Smooth muscle cell (in vitro differentiated cells): ENCODE measurements at regions not wholly inside any gene's neighbourhood (a gene's known extent, or its start where the extent isn't known, plus 50 kb on each side); places are given as distances from the start of the nearest gene placed in this dataset.

Experiments used
- DNase-seq: peaks from one replicate; lab custom pipeline; 2025; ENCODE audit not compliant: unreplicated experiment; lab: John Stamatoyannopoulos, UW
- H2AFZ ChIP-seq: fragments of 200-600 bp; sonication (generic); 2 replicates; pipeline ENCODE4 v1.6.0; 2016; ENCODE audit warnings: antibody characterized with exemption, low read depth, mild to moderate bottlenecking
- H3F3A ChIP-seq: fragments of 200-600 bp; sonication (generic); 2 replicates; pipeline ENCODE4 v1.6.0; 2017; ENCODE audit warnings: antibody characterized with exemption, low read depth
- H3K27ac ChIP-seq: fragments of 200-600 bp; sonication (generic); 2 replicates; pipeline ENCODE4 v1.5.1; 2016; ENCODE audit warnings: low read depth, mild to moderate bottlenecking
- H3K27me3 ChIP-seq: fragments of 200-600 bp; sonication (generic); 2 replicates; pipeline ENCODE4 v1.6.1; 2016; ENCODE audit warnings: low read depth, mild to moderate bottlenecking
- H3K36me3 ChIP-seq: fragments of 200-600 bp; sonication (generic); 2 replicates; pipeline ENCODE4 v1.5.1; 2016; ENCODE audit warnings: low read depth
- H3K4me1 ChIP-seq: fragments of 200-600 bp; sonication (generic); 2 replicates; pipeline ENCODE4 v1.5.1; 2016; ENCODE audit warnings: low read depth
- H3K4me2 ChIP-seq: fragments of 200-600 bp; sonication (generic); 2 replicates; pipeline ENCODE4 v1.6.0; 2016; ENCODE audit warnings: mild to moderate bottlenecking
- H3K4me3 ChIP-seq: fragments of 200-600 bp; sonication (generic); 2 replicates; pipeline ENCODE4 v1.5.1; 2016; ENCODE audit warnings: mild to moderate bottlenecking
- H3K79me2 ChIP-seq: fragments of 200-600 bp; sonication (generic); 2 replicates; pipeline ENCODE4 v1.6.0; 2016; ENCODE audit warnings: low read depth, mild to moderate bottlenecking
- H3K9ac ChIP-seq: fragments of 200-600 bp; sonication (generic); 2 replicates; pipeline ENCODE4 v1.6.0; 2016; ENCODE audit warnings: low read depth
- H3K9me3 ChIP-seq: fragments of 200-600 bp; sonication (generic); replicated peaks from 2 replicates; pipeline ENCODE4 v1.5.1; 2016; ENCODE audit warnings: low read depth
- H4K20me1 ChIP-seq: fragments of 200-600 bp; sonication (generic); 2 replicates; pipeline ENCODE4 v1.6.0; 2016; ENCODE audit warnings: low read depth
- WGBS: methylation state at CpG from one replicate; pipeline ENCODE4 v1.1.7; 2016; ENCODE audit warnings: low lambda C conversion rate; 5-methylcytosine and 5-hydroxymethylcytosine counted together
- TF ChIP-seq, protein P1 (sequence below): fragments of 200-600 bp; sonication (generic); IDR thresholded peaks from 2 replicates; pipeline ENCODE4 v1.5.1; 2017; ENCODE audit warnings: borderline replicate concordance, mild to moderate bottlenecking, antibody characterized with exemption; ENCODE audit not compliant: insufficient read depth, poor library complexity, severe bottlenecking

DNA sequence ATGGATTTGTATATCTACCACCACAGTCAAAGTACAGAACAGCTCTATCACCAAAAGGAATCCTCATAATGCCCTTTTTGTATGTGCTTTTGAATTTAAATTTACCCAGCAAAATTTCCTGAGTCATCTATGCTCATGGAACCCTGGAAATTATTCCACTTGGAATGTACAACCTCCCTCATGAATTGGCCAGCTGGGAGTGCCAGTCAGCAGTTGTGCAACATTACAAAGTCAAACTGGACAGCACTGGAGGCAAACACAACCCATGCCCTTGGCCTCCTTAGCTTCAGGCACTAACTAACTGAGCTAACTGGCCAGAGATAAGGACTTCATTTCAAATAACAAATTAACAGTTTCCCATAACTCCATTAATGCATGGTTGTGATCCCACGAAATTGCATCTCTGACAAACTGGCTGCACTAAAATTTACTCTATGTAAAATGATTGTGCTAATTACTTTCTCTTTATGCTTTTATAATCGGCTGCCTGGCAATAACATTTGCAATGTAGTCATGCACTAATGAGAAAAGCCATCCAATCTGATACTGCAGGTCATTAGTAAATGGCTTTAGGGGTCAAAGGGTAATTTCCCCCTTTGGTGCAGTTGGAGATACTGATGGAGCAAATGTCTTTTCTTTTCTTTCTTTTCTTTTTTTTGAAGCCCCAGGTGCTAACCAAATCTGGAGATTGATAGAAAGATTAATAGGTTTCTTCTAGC lies 270.5 kb downstream of the ACTR3 start:
- WGBS = 71% methylated on average over 2 of the region's 2 CpGs
- Histone ChIP-seq H3K4me2 (no peak overlapping the region), H3K27ac (no peak overlapping the region), H4K20me1 (no peaks in the 10 kb centered on the region), H3K9me3 (no peaks in the 10 kb centered on the region), H3K36me3 (no peaks in the 10 kb centered on the region), H3K4me1 (no peaks in the 10 kb centered on the region), H3K9ac (no peak overlapping the region), H3K79me2 (no peaks in the 10 kb centered on the region), H3F3A (no peaks in the 10 kb centered on the region), H3K4me3 (no peak overlapping the region), H3K27me3 (no peaks in the 10 kb centered on the region), H2AFZ (no peak overlapping the region)
- TF ChIP-seq, protein P1, sequence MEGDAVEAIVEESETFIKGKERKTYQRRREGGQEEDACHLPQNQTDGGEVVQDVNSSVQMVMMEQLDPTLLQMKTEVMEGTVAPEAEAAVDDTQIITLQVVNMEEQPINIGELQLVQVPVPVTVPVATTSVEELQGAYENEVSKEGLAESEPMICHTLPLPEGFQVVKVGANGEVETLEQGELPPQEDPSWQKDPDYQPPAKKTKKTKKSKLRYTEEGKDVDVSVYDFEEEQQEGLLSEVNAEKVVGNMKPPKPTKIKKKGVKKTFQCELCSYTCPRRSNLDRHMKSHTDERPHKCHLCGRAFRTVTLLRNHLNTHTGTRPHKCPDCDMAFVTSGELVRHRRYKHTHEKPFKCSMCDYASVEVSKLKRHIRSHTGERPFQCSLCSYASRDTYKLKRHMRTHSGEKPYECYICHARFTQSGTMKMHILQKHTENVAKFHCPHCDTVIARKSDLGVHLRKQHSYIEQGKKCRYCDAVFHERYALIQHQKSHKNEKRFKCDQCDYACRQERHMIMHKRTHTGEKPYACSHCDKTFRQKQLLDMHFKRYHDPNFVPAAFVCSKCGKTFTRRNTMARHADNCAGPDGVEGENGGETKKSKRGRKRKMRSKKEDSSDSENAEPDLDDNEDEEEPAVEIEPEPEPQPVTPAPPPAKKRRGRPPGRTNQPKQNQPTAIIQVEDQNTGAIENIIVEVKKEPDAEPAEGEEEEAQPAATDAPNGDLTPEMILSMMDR = no peak
- no peak for DNase-seq

DNA sequence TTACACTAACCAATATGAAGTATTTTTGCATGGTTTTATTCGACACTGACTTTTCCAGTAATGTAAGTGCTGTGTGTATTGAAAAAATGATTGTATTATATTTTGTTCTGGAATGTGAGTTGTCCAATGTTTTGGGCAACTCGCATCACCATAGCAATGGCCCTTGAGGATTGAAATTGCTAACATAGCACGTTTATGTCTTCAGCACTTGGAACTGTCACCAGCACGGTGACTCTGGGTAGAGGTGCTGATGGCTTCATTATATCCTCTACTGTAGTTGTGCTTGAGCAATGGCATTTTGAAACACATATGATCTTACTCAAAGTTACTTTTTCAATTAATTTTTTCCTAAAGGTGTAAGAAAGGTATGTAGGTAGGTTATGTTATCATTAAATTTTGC lies 271.5 kb downstream of the ACTR3 start:
- TF ChIP-seq, protein P1 = no peak
- no peaks in the 10 kb centered on the region for H3K36me3 ChIP-seq
- no peak for DNase-seq
- H3F3A ChIP-seq = no peaks in the 10 kb centered on the region
- no peak overlapping the region for H3K4me3 ChIP-seq
- H3K79me2 ChIP-seq = no peaks in the 10 kb centered on the region
- no peaks in the 10 kb centered on the region for H4K20me1 ChIP-seq
- no peak overlapping the region for H2AFZ ChIP-seq
- no peak overlapping the region for H3K9ac ChIP-seq
- no peaks in the 10 kb centered on the region for H3K9me3 ChIP-seq
- no peaks in the 10 kb centered on the region for H3K4me1 ChIP-seq
- no peak overlapping the region for H3K27ac ChIP-seq
- WGBS = 83% methylated on average over 4 of the region's 4 CpGs
- H3K27me3 ChIP-seq = no peaks in the 10 kb centered on the region
- H3K4me2 ChIP-seq = no peak overlapping the region

DNA sequence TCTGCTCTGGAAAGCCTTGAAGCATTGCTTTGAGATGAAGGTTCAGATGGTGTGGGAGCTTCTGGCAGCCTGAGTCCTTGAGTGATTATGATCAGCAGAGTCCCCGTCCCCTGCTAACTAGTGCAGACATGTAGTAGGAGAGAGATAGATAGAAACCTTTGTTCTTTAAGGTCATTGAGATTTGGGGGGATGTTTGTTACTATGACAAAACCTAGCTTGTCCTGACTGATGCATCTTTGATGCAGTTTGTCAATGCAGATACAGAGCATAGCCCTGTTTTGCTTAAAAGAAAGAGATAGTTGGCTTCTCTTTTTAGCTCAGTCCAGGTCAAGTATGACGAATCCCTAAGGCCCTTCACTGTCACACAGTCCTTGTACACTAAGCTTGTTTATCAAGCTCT lies 274.6 kb upstream of the DPP10 start:
- Histone ChIP-seq H3K4me1 (no peaks in the 10 kb centered on the region), H3F3A (no peaks in the 10 kb centered on the region), H2AFZ (no peak overlapping the region), H3K36me3 (no peaks in the 10 kb centered on the region), H4K20me1 (no peaks in the 10 kb centered on the region), H3K9ac (no peak overlapping the region), H3K9me3 (no peaks in the 10 kb centered on the region), H3K4me2 (no peak overlapping the region), H3K27me3 (no peaks in the 10 kb centered on the region), H3K79me2 (no peaks in the 10 kb centered on the region), H3K27ac (no peak overlapping the region), H3K4me3 (no peak overlapping the region)
- TF ChIP-seq, protein P1 = no peak
- DNase-seq = no peak
- 82% methylated on average over 2 of the region's 2 CpGs for WGBS

DNA sequence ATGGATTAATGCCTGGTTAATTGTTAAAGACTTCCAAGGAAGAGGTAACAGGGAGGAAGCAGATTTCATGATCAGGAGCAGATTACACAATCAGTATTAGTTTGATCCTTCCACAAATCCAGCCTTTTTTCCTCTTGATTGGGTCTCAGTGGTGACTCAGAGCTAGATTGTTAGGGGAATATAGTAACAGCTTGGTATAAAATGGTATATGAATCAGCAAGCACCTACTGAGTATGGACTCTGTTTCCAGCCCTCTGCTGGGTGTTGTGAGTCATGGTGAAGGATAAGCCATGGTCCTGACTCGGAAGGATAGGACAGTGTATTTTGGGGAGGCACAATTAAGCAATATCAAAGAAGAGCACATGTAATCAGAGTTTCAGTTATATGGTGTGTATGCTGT lies 272.4 kb upstream of the DPP10 start:
- Histone ChIP-seq H3F3A (no peaks in the 10 kb centered on the region), H3K4me3 (no peak overlapping the region), H3K9ac (no peak overlapping the region), H3K27ac (no peak overlapping the region), H3K36me3 (no peaks in the 10 kb centered on the region), H4K20me1 (no peaks in the 10 kb centered on the region), H3K9me3 (no peaks in the 10 kb centered on the region), H3K4me1 (no peaks in the 10 kb centered on the region), H3K79me2 (no peaks in the 10 kb centered on the region), H2AFZ (no peak overlapping the region), H3K4me2 (no peak overlapping the region), H3K27me3 (no peaks in the 10 kb centered on the region)
- no peak for DNase-seq
- TF ChIP-seq, protein P1 = no peak
- 38% methylated on average over 1 of the region's 1 CpG for WGBS
